ENCODE measurements at regions not wholly inside any gene's neighbourhood (a gene's known extent, or its start where the extent isn't known, plus 50 kb on each side); places are given as distances from the start of the nearest gene placed in this dataset.
"Not testable (repeated sequence)": the region's sequence is repeated elsewhere in the genome, so short reads cannot be mapped to it uniquely, and the experiment has no call there.

DNA sequence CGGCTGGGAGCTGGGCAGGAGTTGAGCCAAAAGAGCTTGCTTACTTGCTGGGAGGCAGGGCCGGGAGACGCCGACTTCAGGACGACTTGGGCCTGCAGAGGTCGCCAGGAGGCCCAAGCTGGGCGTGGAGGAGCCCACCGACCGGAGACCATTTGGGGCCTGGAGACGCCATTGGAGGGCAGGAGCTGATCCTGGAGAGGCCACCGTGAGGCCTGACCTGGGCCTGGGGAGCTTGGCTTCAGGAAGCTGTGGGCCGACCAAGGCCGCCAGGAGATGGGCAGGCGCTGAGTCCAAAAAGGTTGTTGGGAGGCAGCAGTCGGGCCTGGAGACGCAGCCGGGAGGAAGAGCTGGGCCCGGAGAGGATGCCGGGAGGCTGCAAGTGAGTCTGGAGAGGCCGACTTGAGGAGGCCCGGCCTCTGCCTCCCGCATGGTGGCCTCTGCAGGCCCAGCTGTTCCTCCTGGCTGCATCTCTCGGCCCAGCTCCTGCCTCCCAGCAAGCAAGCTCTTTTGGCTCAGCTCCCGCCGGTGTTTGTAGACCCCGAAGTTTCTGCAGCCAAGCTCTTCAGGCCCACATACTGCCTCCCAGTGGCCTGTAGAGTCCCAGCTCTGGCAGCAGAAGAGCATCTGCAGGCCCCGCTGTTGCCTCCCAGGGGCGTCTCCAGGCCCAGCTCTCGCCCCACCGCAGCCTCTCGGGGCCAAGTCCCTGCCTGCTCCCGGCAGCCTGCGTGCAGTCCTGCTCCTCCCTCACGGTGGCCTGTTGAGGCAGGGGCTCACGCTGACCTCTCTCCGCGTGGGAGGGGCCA is 119.7 kb downstream of the SEPTIN14 start:
- TF ChIP-seq, protein P1, sequence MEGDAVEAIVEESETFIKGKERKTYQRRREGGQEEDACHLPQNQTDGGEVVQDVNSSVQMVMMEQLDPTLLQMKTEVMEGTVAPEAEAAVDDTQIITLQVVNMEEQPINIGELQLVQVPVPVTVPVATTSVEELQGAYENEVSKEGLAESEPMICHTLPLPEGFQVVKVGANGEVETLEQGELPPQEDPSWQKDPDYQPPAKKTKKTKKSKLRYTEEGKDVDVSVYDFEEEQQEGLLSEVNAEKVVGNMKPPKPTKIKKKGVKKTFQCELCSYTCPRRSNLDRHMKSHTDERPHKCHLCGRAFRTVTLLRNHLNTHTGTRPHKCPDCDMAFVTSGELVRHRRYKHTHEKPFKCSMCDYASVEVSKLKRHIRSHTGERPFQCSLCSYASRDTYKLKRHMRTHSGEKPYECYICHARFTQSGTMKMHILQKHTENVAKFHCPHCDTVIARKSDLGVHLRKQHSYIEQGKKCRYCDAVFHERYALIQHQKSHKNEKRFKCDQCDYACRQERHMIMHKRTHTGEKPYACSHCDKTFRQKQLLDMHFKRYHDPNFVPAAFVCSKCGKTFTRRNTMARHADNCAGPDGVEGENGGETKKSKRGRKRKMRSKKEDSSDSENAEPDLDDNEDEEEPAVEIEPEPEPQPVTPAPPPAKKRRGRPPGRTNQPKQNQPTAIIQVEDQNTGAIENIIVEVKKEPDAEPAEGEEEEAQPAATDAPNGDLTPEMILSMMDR (IDR thresholded peaks at IDR 0.05; ENCODE audit: insufficient read depth, low read length), result not testable (repeated sequence)
- TF ChIP-seq, protein P2, sequence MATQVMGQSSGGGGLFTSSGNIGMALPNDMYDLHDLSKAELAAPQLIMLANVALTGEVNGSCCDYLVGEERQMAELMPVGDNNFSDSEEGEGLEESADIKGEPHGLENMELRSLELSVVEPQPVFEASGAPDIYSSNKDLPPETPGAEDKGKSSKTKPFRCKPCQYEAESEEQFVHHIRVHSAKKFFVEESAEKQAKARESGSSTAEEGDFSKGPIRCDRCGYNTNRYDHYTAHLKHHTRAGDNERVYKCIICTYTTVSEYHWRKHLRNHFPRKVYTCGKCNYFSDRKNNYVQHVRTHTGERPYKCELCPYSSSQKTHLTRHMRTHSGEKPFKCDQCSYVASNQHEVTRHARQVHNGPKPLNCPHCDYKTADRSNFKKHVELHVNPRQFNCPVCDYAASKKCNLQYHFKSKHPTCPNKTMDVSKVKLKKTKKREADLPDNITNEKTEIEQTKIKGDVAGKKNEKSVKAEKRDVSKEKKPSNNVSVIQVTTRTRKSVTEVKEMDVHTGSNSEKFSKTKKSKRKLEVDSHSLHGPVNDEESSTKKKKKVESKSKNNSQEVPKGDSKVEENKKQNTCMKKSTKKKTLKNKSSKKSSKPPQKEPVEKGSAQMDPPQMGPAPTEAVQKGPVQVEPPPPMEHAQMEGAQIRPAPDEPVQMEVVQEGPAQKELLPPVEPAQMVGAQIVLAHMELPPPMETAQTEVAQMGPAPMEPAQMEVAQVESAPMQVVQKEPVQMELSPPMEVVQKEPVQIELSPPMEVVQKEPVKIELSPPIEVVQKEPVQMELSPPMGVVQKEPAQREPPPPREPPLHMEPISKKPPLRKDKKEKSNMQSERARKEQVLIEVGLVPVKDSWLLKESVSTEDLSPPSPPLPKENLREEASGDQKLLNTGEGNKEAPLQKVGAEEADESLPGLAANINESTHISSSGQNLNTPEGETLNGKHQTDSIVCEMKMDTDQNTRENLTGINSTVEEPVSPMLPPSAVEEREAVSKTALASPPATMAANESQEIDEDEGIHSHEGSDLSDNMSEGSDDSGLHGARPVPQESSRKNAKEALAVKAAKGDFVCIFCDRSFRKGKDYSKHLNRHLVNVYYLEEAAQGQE (IDR thresholded peaks at IDR 0.05; ENCODE audit: insufficient replicate concordance, low read depth), result not testable (repeated sequence)

Measured in HL-60 (cell line).